Thyroid gland (tissue), 4 donors: ENCODE measurements at regions not wholly inside any gene's neighbourhood (a gene's known extent, or its start where the extent isn't known, plus 50 kb on each side); places are given as distances from the start of the nearest gene placed in this dataset.

ENCODE experiments used
- POLR2A ChIP-seq, 2 donors: fragments of 450-650 bp; IDR thresholded peaks; one replicate each; pipeline ENCODE4 v1.6.1; 2017; ENCODE audit warnings: antibody characterized with exemption in 2 of 2, mild to moderate bottlenecking in 2 of 2, moderate library complexity in 1 of 2
- TF ChIP-seq, protein P1 (sequence below), 6 experiments: fragments of 200-600 bp in 3 of 6; fragments of 450-650 bp in 3 of 6; sonication (generic) in 3 of 6; IDR thresholded peaks; one replicate each; pipeline ENCODE4 v1.5.1; 2016 to 2019; ENCODE audit warnings: antibody characterized with exemption in 6 of 6, mild to moderate bottlenecking in 2 of 6, inconsistent platforms in 1 of 6, moderate library complexity in 1 of 6

GRCh38 chr3:153957421-153957820 is 163.8 kb upstream of the ARHGEF26 start:
- TF ChIP-seq, protein P1, sequence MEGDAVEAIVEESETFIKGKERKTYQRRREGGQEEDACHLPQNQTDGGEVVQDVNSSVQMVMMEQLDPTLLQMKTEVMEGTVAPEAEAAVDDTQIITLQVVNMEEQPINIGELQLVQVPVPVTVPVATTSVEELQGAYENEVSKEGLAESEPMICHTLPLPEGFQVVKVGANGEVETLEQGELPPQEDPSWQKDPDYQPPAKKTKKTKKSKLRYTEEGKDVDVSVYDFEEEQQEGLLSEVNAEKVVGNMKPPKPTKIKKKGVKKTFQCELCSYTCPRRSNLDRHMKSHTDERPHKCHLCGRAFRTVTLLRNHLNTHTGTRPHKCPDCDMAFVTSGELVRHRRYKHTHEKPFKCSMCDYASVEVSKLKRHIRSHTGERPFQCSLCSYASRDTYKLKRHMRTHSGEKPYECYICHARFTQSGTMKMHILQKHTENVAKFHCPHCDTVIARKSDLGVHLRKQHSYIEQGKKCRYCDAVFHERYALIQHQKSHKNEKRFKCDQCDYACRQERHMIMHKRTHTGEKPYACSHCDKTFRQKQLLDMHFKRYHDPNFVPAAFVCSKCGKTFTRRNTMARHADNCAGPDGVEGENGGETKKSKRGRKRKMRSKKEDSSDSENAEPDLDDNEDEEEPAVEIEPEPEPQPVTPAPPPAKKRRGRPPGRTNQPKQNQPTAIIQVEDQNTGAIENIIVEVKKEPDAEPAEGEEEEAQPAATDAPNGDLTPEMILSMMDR (IDR thresholded peaks at IDR 0.05): no peak
- no peak for TF ChIP-seq POLR2A (IDR thresholded peaks at IDR 0.05)
